NB4 (cell line): ENCODE measurements at regions not wholly inside any gene's neighbourhood (a gene's known extent, or its start where the extent isn't known, plus 50 kb on each side); places are given as distances from the start of the nearest gene placed in this dataset.

Experiments
- MAX ChIP-seq: IDR thresholded peaks from 2 replicates; pipeline ENCODE4 v1.6.1; 2011; ENCODE audit warnings: low read depth, low read length
- MYC ChIP-seq: IDR thresholded peaks from 2 replicates; pipeline ENCODE4 v1.6.1; 2011; ENCODE audit warnings: low read depth, low read length
- POLR2A ChIP-seq: IDR thresholded peaks from 2 replicates; pipeline ENCODE4 v1.6.1; 2011; ENCODE audit warnings: mild to moderate bottlenecking; ENCODE audit not compliant: insufficient read length; ENCODE audit errors: extremely low read depth
- TF ChIP-seq, protein P1 (sequence below): IDR thresholded peaks from one replicate; pipeline ENCODE4 v1.5.1; 2012; ENCODE audit warnings: low read depth, low read length

- TF ChIP-seq, protein P1, sequence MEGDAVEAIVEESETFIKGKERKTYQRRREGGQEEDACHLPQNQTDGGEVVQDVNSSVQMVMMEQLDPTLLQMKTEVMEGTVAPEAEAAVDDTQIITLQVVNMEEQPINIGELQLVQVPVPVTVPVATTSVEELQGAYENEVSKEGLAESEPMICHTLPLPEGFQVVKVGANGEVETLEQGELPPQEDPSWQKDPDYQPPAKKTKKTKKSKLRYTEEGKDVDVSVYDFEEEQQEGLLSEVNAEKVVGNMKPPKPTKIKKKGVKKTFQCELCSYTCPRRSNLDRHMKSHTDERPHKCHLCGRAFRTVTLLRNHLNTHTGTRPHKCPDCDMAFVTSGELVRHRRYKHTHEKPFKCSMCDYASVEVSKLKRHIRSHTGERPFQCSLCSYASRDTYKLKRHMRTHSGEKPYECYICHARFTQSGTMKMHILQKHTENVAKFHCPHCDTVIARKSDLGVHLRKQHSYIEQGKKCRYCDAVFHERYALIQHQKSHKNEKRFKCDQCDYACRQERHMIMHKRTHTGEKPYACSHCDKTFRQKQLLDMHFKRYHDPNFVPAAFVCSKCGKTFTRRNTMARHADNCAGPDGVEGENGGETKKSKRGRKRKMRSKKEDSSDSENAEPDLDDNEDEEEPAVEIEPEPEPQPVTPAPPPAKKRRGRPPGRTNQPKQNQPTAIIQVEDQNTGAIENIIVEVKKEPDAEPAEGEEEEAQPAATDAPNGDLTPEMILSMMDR, result no peak
- TF ChIP-seq POLR2A (no peak), MYC (no peak), MAX (no peak)
These were observed 148.0 kb upstream of the F9 start for GRCh38 chrX:139382529-139382928.
